GM12874 (cell line): ENCODE measurements at regions not wholly inside any gene's neighbourhood (a gene's known extent, or its start where the extent isn't known, plus 50 kb on each side); places are given as distances from the start of the nearest gene placed in this dataset.

Experiments used
- CTCF ChIP-seq: IDR thresholded peaks from 2 replicates; pipeline ENCODE4 v1.5.1; 2011; ENCODE audit warnings: low read depth, mild to moderate bottlenecking, control low read depth, low read length, moderate library complexity; ENCODE audit not compliant: insufficient read depth

GRCh38 chr6:121596441-121596840 lies 161.0 kb downstream of the GJA1 start:
- TF ChIP-seq CTCF = no peak

GRCh38 chr6:121597654-121598053 lies 162.2 kb downstream of the GJA1 start:
- no peak for TF ChIP-seq CTCF

- no peak for TF ChIP-seq CTCF
Observed at GRCh38 chr6:121600389-121601168, 165.1 kb downstream of the GJA1 start.

- TF ChIP-seq CTCF = no peak
Observed at GRCh38 chr6:121603486-121603885, 168.0 kb downstream of the GJA1 start.

GRCh38 chr6:121607721-121608120 lies 172.3 kb downstream of the GJA1 start:
- no peak for TF ChIP-seq CTCF

GRCh38 chr6:121608270-121608669 lies 172.8 kb downstream of the GJA1 start:
- TF ChIP-seq CTCF = no peak

GRCh38 chr6:121609281-121609680 lies 173.8 kb downstream of the GJA1 start:
- no peak for TF ChIP-seq CTCF
